Fibroblast of lung (primary cell): ENCODE measurements at regions not wholly inside any gene's neighbourhood (a gene's known extent, or its start where the extent isn't known, plus 50 kb on each side); places are given as distances from the start of the nearest gene placed in this dataset.

ENCODE experiments used
- EZH2 ChIP-seq: IDR thresholded peaks from 2 replicates; pipeline ENCODE4 v1.5.1; 2012; ENCODE audit warnings: low read length, control low read depth, mild to moderate bottlenecking; ENCODE audit errors: missing control alignments
- TF ChIP-seq, protein P1 (sequence below), 2 donors: IDR thresholded peaks in 1 of 2; conservative IDR thresholded peaks in 1 of 2; 1 replicate in 1 of 2; 2 replicates in 1 of 2; pipeline ENCODE4 v1.5.1; 2011 to 2012; ENCODE audit warnings: low read length in 2 of 2, control low read depth in 1 of 2, inconsistent platforms in 1 of 2, low read depth in 1 of 2, mild to moderate bottlenecking in 1 of 2

DNA sequence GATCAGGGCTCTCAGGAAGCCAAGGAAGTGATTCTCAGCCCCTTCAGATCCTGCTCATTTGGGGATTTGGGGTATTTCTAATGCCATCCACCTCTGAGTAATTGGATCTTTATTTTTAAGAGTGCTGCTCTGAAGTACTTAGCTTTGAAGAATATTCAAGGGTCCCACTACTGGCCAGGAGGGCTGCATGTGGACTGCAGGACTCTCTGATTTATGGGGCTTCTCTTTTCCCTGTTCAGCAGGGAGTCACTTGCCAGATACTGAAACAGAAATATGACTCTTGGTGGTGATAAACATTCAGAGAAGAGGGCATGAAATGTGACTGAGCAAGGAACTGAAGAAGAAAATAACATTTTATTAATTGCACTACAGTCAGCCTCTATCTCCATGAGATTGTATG, 138.5 kb downstream of the MTX2 start:
- TF ChIP-seq, protein P1, sequence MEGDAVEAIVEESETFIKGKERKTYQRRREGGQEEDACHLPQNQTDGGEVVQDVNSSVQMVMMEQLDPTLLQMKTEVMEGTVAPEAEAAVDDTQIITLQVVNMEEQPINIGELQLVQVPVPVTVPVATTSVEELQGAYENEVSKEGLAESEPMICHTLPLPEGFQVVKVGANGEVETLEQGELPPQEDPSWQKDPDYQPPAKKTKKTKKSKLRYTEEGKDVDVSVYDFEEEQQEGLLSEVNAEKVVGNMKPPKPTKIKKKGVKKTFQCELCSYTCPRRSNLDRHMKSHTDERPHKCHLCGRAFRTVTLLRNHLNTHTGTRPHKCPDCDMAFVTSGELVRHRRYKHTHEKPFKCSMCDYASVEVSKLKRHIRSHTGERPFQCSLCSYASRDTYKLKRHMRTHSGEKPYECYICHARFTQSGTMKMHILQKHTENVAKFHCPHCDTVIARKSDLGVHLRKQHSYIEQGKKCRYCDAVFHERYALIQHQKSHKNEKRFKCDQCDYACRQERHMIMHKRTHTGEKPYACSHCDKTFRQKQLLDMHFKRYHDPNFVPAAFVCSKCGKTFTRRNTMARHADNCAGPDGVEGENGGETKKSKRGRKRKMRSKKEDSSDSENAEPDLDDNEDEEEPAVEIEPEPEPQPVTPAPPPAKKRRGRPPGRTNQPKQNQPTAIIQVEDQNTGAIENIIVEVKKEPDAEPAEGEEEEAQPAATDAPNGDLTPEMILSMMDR (conservative IDR thresholded peaks at IDR 0.05 in 1 of 2, IDR thresholded peaks at IDR 0.05 in 1 of 2; ENCODE audit: low read depth in 1 of 2, low read length in 2 of 2): no peak
- no peak for TF ChIP-seq EZH2
